ENCODE measurements at regions not wholly inside any gene's neighbourhood (a gene's known extent, or its start where the extent isn't known, plus 50 kb on each side); places are given as distances from the start of the nearest gene placed in this dataset.
"Not testable (repeated sequence)": the region's sequence is repeated elsewhere in the genome, so short reads cannot be mapped to it uniquely, and the experiment has no call there.

DNA sequence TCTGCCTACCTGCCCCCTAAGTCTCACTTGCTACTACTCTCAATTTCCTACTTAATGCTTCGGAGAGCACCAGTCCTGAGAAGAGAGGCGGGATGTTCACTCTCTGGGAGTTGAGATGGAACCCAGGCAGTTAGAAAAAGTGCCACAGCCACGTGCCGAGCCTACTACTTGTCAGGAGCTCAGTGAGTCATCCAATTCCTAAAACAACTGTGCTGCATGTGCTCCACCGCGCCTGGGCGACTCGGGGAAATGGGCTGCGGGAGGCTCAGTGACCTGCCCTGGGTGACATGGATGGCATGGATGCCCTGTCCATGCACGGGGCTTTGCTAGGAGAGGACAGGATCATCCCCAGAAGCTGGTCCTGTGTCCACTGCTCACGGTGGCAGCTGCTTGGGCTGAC is 2884.2 kb downstream of the RPIA start:
- H3K36me3 ChIP-seq (ENCODE audit: control insufficient read depth, insufficient read depth, low read length); H3K27me3 ChIP-seq (replicated peaks; ENCODE audit: control insufficient read depth, insufficient read depth, low read length); H3K4me3 ChIP-seq (ENCODE audit: low read depth, low read length); H3K9me3 ChIP-seq; H3K36me3 Mint-ChIP-seq (ENCODE audit: insufficient read depth, unreplicated experiment); POLR2A ChIA-PET; H3K9me3 Mint-ChIP-seq (ENCODE audit: unreplicated experiment); H3K4me1 ChIP-seq; H3K27me3 Mint-ChIP-seq (ENCODE audit: insufficient read depth, unreplicated experiment); DNase-seq; CTCF ChIA-PET; BruUV-seq (replicated peaks); H3K27ac Mint-ChIP-seq (ENCODE audit: unreplicated experiment); intact Hi-C loops (cut with micrococcal nuclease; ENCODE audit: unreplicated experiment); H3K4me3 Mint-ChIP-seq (ENCODE audit: unreplicated experiment); H3K4me1 Mint-ChIP-seq (ENCODE audit: low read depth, unreplicated experiment): not testable (repeated sequence)

GRCh38 chr2:91577406-91577805 is 2885.9 kb downstream of the RPIA start:
- H3K36me3 ChIP-seq (ENCODE audit: control insufficient read depth, insufficient read depth, low read length); H3K4me3 ChIP-seq (ENCODE audit: low read depth, low read length); BruUV-seq (replicated peaks); POLR2A ChIA-PET; H3K27me3 ChIP-seq (replicated peaks; ENCODE audit: control insufficient read depth, insufficient read depth, low read length); H3K27ac Mint-ChIP-seq (ENCODE audit: unreplicated experiment); H3K4me3 Mint-ChIP-seq (ENCODE audit: unreplicated experiment); DNase-seq; H3K36me3 Mint-ChIP-seq (ENCODE audit: insufficient read depth, unreplicated experiment); intact Hi-C loops (cut with micrococcal nuclease; ENCODE audit: unreplicated experiment); H3K9me3 ChIP-seq; CTCF ChIA-PET; H3K4me1 ChIP-seq; H3K27me3 Mint-ChIP-seq (ENCODE audit: insufficient read depth, unreplicated experiment); H3K9me3 Mint-ChIP-seq (ENCODE audit: unreplicated experiment); H3K4me1 Mint-ChIP-seq (ENCODE audit: low read depth, unreplicated experiment): not testable (repeated sequence)

- H3K36me3 Mint-ChIP-seq (ENCODE audit: insufficient read depth, unreplicated experiment); CTCF ChIA-PET; H3K9me3 ChIP-seq; H3K4me3 Mint-ChIP-seq (ENCODE audit: unreplicated experiment); H3K27ac Mint-ChIP-seq (ENCODE audit: unreplicated experiment); H3K27me3 Mint-ChIP-seq (ENCODE audit: insufficient read depth, unreplicated experiment); H3K9me3 Mint-ChIP-seq (ENCODE audit: unreplicated experiment); POLR2A ChIA-PET; intact Hi-C loops (cut with micrococcal nuclease; ENCODE audit: unreplicated experiment); H3K4me3 ChIP-seq (ENCODE audit: low read depth, low read length); H3K27me3 ChIP-seq (replicated peaks; ENCODE audit: control insufficient read depth, insufficient read depth, low read length); DNase-seq; BruUV-seq (replicated peaks); H3K4me1 ChIP-seq; H3K4me1 Mint-ChIP-seq (ENCODE audit: low read depth, unreplicated experiment); H3K36me3 ChIP-seq (ENCODE audit: control insufficient read depth, insufficient read depth, low read length): not testable (repeated sequence)
Measured at GRCh38 chr2:91578678-91579077, 2887.2 kb downstream of the RPIA start.

GRCh38 chr2:91579555-91579954 is 2888.1 kb downstream of the RPIA start:
- H3K27me3 ChIP-seq (replicated peaks; ENCODE audit: control insufficient read depth, insufficient read depth, low read length); BruUV-seq (replicated peaks); H3K27me3 Mint-ChIP-seq (ENCODE audit: insufficient read depth, unreplicated experiment); H3K9me3 Mint-ChIP-seq (ENCODE audit: unreplicated experiment); H3K9me3 ChIP-seq; DNase-seq; H3K4me3 ChIP-seq (ENCODE audit: low read depth, low read length); POLR2A ChIA-PET; intact Hi-C loops (cut with micrococcal nuclease; ENCODE audit: unreplicated experiment); H3K36me3 Mint-ChIP-seq (ENCODE audit: insufficient read depth, unreplicated experiment); H3K4me1 ChIP-seq; CTCF ChIA-PET; H3K4me3 Mint-ChIP-seq (ENCODE audit: unreplicated experiment); H3K27ac Mint-ChIP-seq (ENCODE audit: unreplicated experiment); H3K4me1 Mint-ChIP-seq (ENCODE audit: low read depth, unreplicated experiment); H3K36me3 ChIP-seq (ENCODE audit: control insufficient read depth, insufficient read depth, low read length): not testable (repeated sequence)

GRCh38 chr2:91580043-91580442 is 2888.6 kb downstream of the RPIA start:
- intact Hi-C loops (cut with micrococcal nuclease; ENCODE audit: unreplicated experiment); H3K36me3 Mint-ChIP-seq (ENCODE audit: insufficient read depth, unreplicated experiment); H3K4me3 Mint-ChIP-seq (ENCODE audit: unreplicated experiment); H3K36me3 ChIP-seq (ENCODE audit: control insufficient read depth, insufficient read depth, low read length); H3K4me1 Mint-ChIP-seq (ENCODE audit: low read depth, unreplicated experiment); DNase-seq; H3K27ac Mint-ChIP-seq (ENCODE audit: unreplicated experiment); H3K9me3 Mint-ChIP-seq (ENCODE audit: unreplicated experiment); H3K4me1 ChIP-seq; BruUV-seq (replicated peaks); H3K9me3 ChIP-seq; POLR2A ChIA-PET; H3K4me3 ChIP-seq (ENCODE audit: low read depth, low read length); CTCF ChIA-PET; H3K27me3 ChIP-seq (replicated peaks; ENCODE audit: control insufficient read depth, insufficient read depth, low read length); H3K27me3 Mint-ChIP-seq (ENCODE audit: insufficient read depth, unreplicated experiment): not testable (repeated sequence)

DNA sequence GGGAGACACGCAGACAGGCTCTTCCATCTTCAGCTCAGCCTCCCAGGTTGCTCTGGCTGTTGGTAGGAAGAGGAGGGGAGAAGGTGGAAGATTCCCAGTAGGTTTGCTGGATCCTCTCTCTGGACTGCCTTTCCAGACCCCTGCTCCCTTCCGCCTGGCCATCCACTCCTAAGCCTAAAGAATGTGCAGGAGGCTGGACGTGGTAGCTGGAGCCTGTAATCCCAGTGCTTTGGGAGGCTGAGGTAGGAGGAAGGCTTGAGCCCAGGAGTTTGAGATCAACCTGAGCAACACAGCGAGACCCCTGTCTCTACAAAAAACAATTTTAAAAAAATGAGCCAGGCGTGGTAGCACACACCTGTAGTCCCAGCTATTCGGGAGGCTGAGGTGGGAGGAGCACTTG is 2895.6 kb downstream of the RPIA start:
- H3K36me3 Mint-ChIP-seq (ENCODE audit: insufficient read depth, unreplicated experiment); intact Hi-C loops (cut with micrococcal nuclease; ENCODE audit: unreplicated experiment); POLR2A ChIA-PET; H3K4me1 Mint-ChIP-seq (ENCODE audit: low read depth, unreplicated experiment); H3K4me3 Mint-ChIP-seq (ENCODE audit: unreplicated experiment); H3K9me3 ChIP-seq; H3K27ac Mint-ChIP-seq (ENCODE audit: unreplicated experiment); H3K4me1 ChIP-seq; BruUV-seq (replicated peaks); H3K4me3 ChIP-seq (ENCODE audit: low read depth, low read length); H3K36me3 ChIP-seq (ENCODE audit: control insufficient read depth, insufficient read depth, low read length); CTCF ChIA-PET; H3K9me3 Mint-ChIP-seq (ENCODE audit: unreplicated experiment); H3K27me3 ChIP-seq (replicated peaks; ENCODE audit: control insufficient read depth, insufficient read depth, low read length); H3K27me3 Mint-ChIP-seq (ENCODE audit: insufficient read depth, unreplicated experiment); DNase-seq: not testable (repeated sequence)

- H3K9me3 Mint-ChIP-seq (ENCODE audit: unreplicated experiment); intact Hi-C loops (cut with micrococcal nuclease; ENCODE audit: unreplicated experiment); BruUV-seq (replicated peaks); H3K9me3 ChIP-seq; H3K4me1 ChIP-seq; CTCF ChIA-PET; H3K4me1 Mint-ChIP-seq (ENCODE audit: low read depth, unreplicated experiment); H3K4me3 ChIP-seq (ENCODE audit: low read depth, low read length); H3K36me3 ChIP-seq (ENCODE audit: control insufficient read depth, insufficient read depth, low read length); H3K27ac Mint-ChIP-seq (ENCODE audit: unreplicated experiment); H3K4me3 Mint-ChIP-seq (ENCODE audit: unreplicated experiment); H3K27me3 Mint-ChIP-seq (ENCODE audit: insufficient read depth, unreplicated experiment); H3K36me3 Mint-ChIP-seq (ENCODE audit: insufficient read depth, unreplicated experiment); H3K27me3 ChIP-seq (replicated peaks; ENCODE audit: control insufficient read depth, insufficient read depth, low read length); POLR2A ChIA-PET: not testable (repeated sequence)
- DNase-seq: peak in 1 of 2 experiments; percentile 38
Measured at GRCh38 chr2:91587908-91588535, 2896.5 kb downstream of the RPIA start.

All from Caco-2 (cell line).